ENCODE measurements at regions not wholly inside any gene's neighbourhood (a gene's known extent, or its start where the extent isn't known, plus 50 kb on each side); places are given as distances from the start of the nearest gene placed in this dataset.
"Not testable (repeated sequence)": the region's sequence is repeated elsewhere in the genome, so short reads cannot be mapped to it uniquely, and the experiment has no call there.

DNA sequence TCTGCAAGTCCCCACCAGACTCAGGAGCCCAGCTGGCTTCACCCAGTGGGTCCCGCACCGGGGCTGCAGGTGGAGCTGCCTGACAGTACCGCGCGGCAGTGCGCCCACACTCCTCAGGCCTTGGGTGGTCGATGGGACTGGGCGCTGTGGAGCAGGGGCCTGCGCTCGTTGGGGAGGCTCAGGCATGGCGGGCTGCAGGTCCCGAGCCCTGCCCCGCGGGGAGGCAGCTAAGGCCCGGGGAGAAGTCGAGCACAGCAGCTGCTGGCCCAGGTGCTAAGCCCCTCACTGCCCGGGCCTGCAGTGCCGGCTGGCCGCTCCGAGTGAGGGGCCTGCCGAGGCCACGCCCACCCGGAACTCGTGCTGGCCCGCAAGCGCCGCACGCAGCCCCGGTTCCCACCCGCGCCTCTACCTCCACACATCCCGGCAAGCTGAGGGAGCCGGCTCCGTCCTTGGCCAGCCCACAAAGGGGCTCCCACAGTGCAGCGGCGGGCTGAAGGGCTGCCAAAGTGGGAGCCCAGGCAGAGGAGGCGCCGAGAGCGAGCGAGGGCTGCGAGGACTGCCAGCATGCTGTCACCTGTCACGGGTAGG is 2021.7 kb upstream of the LRRTM1 start:
- H3K4me3 ChIP-seq (ENCODE audit: low read depth in 1 of 2, low read length in 2 of 2); H3K9me3 ChIP-seq (ENCODE audit: control insufficient read depth in 2 of 2, insufficient read depth in 1 of 2, low read depth in 1 of 2, low read length in 1 of 2); H3K27me3 ChIP-seq (ENCODE audit: control insufficient read depth in 1 of 2, insufficient read depth in 2 of 2, low read length in 2 of 2); H3K27ac ChIP-seq (ENCODE audit: low read depth in 2 of 2, low read length in 1 of 2); H3K36me3 ChIP-seq (ENCODE audit: control insufficient read depth in 2 of 2, insufficient read depth in 2 of 2, low read length in 1 of 2); H3K4me1 ChIP-seq (ENCODE audit: control insufficient read depth in 2 of 2, insufficient read depth in 2 of 2, low read length in 1 of 2): not testable (repeated sequence)
- 95 to 98% methylated on average over 37 to 42 of the region's 42 CpGs for WGBS, 2 donors

- H3K4me3 ChIP-seq (ENCODE audit: low read depth in 1 of 2, low read length in 2 of 2), result no peak overlapping the region
- no peaks in the 10 kb centered on the region for H3K27me3 ChIP-seq (ENCODE audit: control insufficient read depth in 1 of 2, insufficient read depth in 2 of 2, low read length in 2 of 2)
- no peaks in the 10 kb centered on the region for H3K9me3 ChIP-seq (ENCODE audit: control insufficient read depth in 2 of 2, insufficient read depth in 1 of 2, low read depth in 1 of 2, low read length in 1 of 2)
- H3K27ac ChIP-seq (ENCODE audit: low read depth in 2 of 2, low read length in 1 of 2), result no peak overlapping the region
- H3K36me3 ChIP-seq (ENCODE audit: control insufficient read depth in 2 of 2, insufficient read depth in 2 of 2, low read length in 1 of 2), result no peaks in the 10 kb centered on the region
- 69% methylated on average over 3 of the region's 3 CpGs for WGBS, 2 donors
- H3K4me1 ChIP-seq (ENCODE audit: control insufficient read depth in 2 of 2, insufficient read depth in 2 of 2, low read length in 1 of 2), result no peaks in the 10 kb centered on the region
Observed at GRCh38 chr2:82320296-82320695, 2015.7 kb upstream of the LRRTM1 start.

GRCh38 chr2:82317012-82317411 is 2012.5 kb upstream of the LRRTM1 start:
- H3K4me1 ChIP-seq (ENCODE audit: control insufficient read depth in 2 of 2, insufficient read depth in 2 of 2, low read length in 1 of 2), result no peaks in the 10 kb centered on the region
- H3K36me3 ChIP-seq (ENCODE audit: control insufficient read depth in 2 of 2, insufficient read depth in 2 of 2, low read length in 1 of 2), result no peaks in the 10 kb centered on the region
- no peak overlapping the region for H3K27ac ChIP-seq (ENCODE audit: low read depth in 2 of 2, low read length in 1 of 2)
- no peaks in the 10 kb centered on the region for H3K27me3 ChIP-seq (ENCODE audit: control insufficient read depth in 1 of 2, insufficient read depth in 2 of 2, low read length in 2 of 2)
- H3K4me3 ChIP-seq (ENCODE audit: low read depth in 1 of 2, low read length in 2 of 2), result no peak overlapping the region
- WGBS, 2 donors, result 28 to 30% methylated on average over 4 of the region's 4 CpGs
- no peaks in the 10 kb centered on the region for H3K9me3 ChIP-seq (ENCODE audit: control insufficient read depth in 2 of 2, insufficient read depth in 1 of 2, low read depth in 1 of 2, low read length in 1 of 2)

DNA sequence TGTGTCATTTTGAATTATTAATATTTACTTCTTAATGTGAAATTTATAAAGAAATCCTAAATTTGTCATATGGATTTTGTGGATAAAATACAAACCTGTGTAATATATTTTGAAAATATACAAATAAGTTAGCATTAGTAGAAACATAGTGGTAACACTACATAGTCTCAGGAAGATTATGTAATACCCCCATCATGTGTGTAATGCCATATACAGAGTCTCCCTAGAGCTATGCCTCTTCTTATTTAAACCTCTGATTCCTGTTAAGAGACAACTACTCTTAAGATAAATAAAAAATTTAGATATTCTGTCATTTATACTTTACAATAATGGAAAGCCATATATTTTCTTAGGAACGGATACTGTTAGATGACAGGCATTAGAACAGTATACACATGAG is 2012.0 kb upstream of the LRRTM1 start:
- Histone ChIP-seq H3K27ac (ENCODE audit: low read depth in 2 of 2, low read length in 1 of 2) (no peak overlapping the region), H3K9me3 (ENCODE audit: control insufficient read depth in 2 of 2, insufficient read depth in 1 of 2, low read depth in 1 of 2, low read length in 1 of 2) (no peaks in the 10 kb centered on the region), H3K27me3 (ENCODE audit: control insufficient read depth in 1 of 2, insufficient read depth in 2 of 2, low read length in 2 of 2) (no peaks in the 10 kb centered on the region), H3K4me1 (ENCODE audit: control insufficient read depth in 2 of 2, insufficient read depth in 2 of 2, low read length in 1 of 2) (no peaks in the 10 kb centered on the region), H3K4me3 (ENCODE audit: low read depth in 1 of 2, low read length in 2 of 2) (no peak overlapping the region), H3K36me3 (ENCODE audit: control insufficient read depth in 2 of 2, insufficient read depth in 2 of 2, low read length in 1 of 2) (no peaks in the 10 kb centered on the region)
- WGBS, 2 donors, result 32 to 37% methylated on average over 1 of the region's 1 CpG

- H3K27ac ChIP-seq (ENCODE audit: low read depth in 2 of 2, low read length in 1 of 2), result no peak overlapping the region
- 40 to 60% methylated on average over 1 of the region's 1 CpG for WGBS, 2 donors
- H3K27me3 ChIP-seq (ENCODE audit: control insufficient read depth in 1 of 2, insufficient read depth in 2 of 2, low read length in 2 of 2), result no peaks in the 10 kb centered on the region
- H3K4me3 ChIP-seq (ENCODE audit: low read depth in 1 of 2, low read length in 2 of 2), result no peak overlapping the region
- no peaks in the 10 kb centered on the region for H3K9me3 ChIP-seq (ENCODE audit: control insufficient read depth in 2 of 2, insufficient read depth in 1 of 2, low read depth in 1 of 2, low read length in 1 of 2)
- no peaks in the 10 kb centered on the region for H3K4me1 ChIP-seq (ENCODE audit: control insufficient read depth in 2 of 2, insufficient read depth in 2 of 2, low read length in 1 of 2)
- H3K36me3 ChIP-seq (ENCODE audit: control insufficient read depth in 2 of 2, insufficient read depth in 2 of 2, low read length in 1 of 2), result no peaks in the 10 kb centered on the region
Observed at GRCh38 chr2:82314836-82315472, 2010.4 kb upstream of the LRRTM1 start.

- no peak overlapping the region for H3K4me3 ChIP-seq (ENCODE audit: low read depth in 1 of 2, low read length in 2 of 2)
- H3K27ac ChIP-seq (ENCODE audit: low read depth in 2 of 2, low read length in 1 of 2), result no peak overlapping the region
- no peaks in the 10 kb centered on the region for H3K9me3 ChIP-seq (ENCODE audit: control insufficient read depth in 2 of 2, insufficient read depth in 1 of 2, low read depth in 1 of 2, low read length in 1 of 2)
Observed at GRCh38 chr2:82307511-82307910, 2003.0 kb upstream of the LRRTM1 start.

GRCh38 chr2:82301506-82301905 is 1997.0 kb upstream of the LRRTM1 start:
- Histone ChIP-seq H3K36me3 (ENCODE audit: control insufficient read depth in 2 of 2, insufficient read depth in 2 of 2, low read length in 1 of 2) (no peaks in the 10 kb centered on the region), H3K4me3 (ENCODE audit: low read depth in 1 of 2, low read length in 2 of 2) (no peak overlapping the region), H3K9me3 (ENCODE audit: control insufficient read depth in 2 of 2, insufficient read depth in 1 of 2, low read depth in 1 of 2, low read length in 1 of 2) (peaks cover 2 to 9% of the 10 kb centered on the region in 2 donors), H3K27me3 (ENCODE audit: control insufficient read depth in 1 of 2, insufficient read depth in 2 of 2, low read length in 2 of 2) (no peaks in the 10 kb centered on the region), H3K4me1 (ENCODE audit: control insufficient read depth in 2 of 2, insufficient read depth in 2 of 2, low read length in 1 of 2) (no peaks in the 10 kb centered on the region), H3K27ac (ENCODE audit: low read depth in 2 of 2, low read length in 1 of 2) (no peak overlapping the region)
- WGBS, 2 donors, result 79 to 82% methylated on average over 5 of the region's 5 CpGs

More at GRCh38 chr2:82307511-82307910, 2003.0 kb upstream of the LRRTM1 start:
- H3K36me3 ChIP-seq (ENCODE audit: control insufficient read depth in 2 of 2, insufficient read depth in 2 of 2, low read length in 1 of 2), result no peaks in the 10 kb centered on the region
- no peaks in the 10 kb centered on the region for H3K27me3 ChIP-seq (ENCODE audit: control insufficient read depth in 1 of 2, insufficient read depth in 2 of 2, low read length in 2 of 2)
- no peaks in the 10 kb centered on the region for H3K4me1 ChIP-seq (ENCODE audit: control insufficient read depth in 2 of 2, insufficient read depth in 2 of 2, low read length in 1 of 2)

GRCh38 chr2:82289446-82289845 is 1984.9 kb upstream of the LRRTM1 start:
- WGBS, 2 donors, result 78% methylated on average over 1 of the region's 1 CpG
- no peak overlapping the region for H3K4me3 ChIP-seq (ENCODE audit: low read depth in 1 of 2, low read length in 2 of 2)
- no peaks in the 10 kb centered on the region for H3K4me1 ChIP-seq (ENCODE audit: control insufficient read depth in 2 of 2, insufficient read depth in 2 of 2, low read length in 1 of 2)
- H3K27ac ChIP-seq (ENCODE audit: low read depth in 2 of 2, low read length in 1 of 2), result no peak overlapping the region
- no peaks in the 10 kb centered on the region for H3K9me3 ChIP-seq (ENCODE audit: control insufficient read depth in 2 of 2, insufficient read depth in 1 of 2, low read depth in 1 of 2, low read length in 1 of 2)
- H3K27me3 ChIP-seq (ENCODE audit: control insufficient read depth in 1 of 2, insufficient read depth in 2 of 2, low read length in 2 of 2), result no peaks in the 10 kb centered on the region
- no peaks in the 10 kb centered on the region for H3K36me3 ChIP-seq (ENCODE audit: control insufficient read depth in 2 of 2, insufficient read depth in 2 of 2, low read length in 1 of 2)

GRCh38 chr2:82283075-82283474 is 1978.5 kb upstream of the LRRTM1 start:
- H3K4me3 ChIP-seq (ENCODE audit: low read depth in 1 of 2, low read length in 2 of 2), result no peak overlapping the region
- H3K4me1 ChIP-seq (ENCODE audit: control insufficient read depth in 2 of 2, insufficient read depth in 2 of 2, low read length in 1 of 2), result no peaks in the 10 kb centered on the region
- H3K9me3 ChIP-seq (ENCODE audit: control insufficient read depth in 2 of 2, insufficient read depth in 1 of 2, low read depth in 1 of 2, low read length in 1 of 2), result no peaks in the 10 kb centered on the region
- no peak overlapping the region for H3K27ac ChIP-seq (ENCODE audit: low read depth in 2 of 2, low read length in 1 of 2)
- no peaks in the 10 kb centered on the region for H3K27me3 ChIP-seq (ENCODE audit: control insufficient read depth in 1 of 2, insufficient read depth in 2 of 2, low read length in 2 of 2)
- WGBS, 2 donors, result 79 to 90% methylated on average over 2 of the region's 2 CpGs
- H3K36me3 ChIP-seq (ENCODE audit: control insufficient read depth in 2 of 2, insufficient read depth in 2 of 2, low read length in 1 of 2), result no peaks in the 10 kb centered on the region

Measured in esophagus (tissue), 2 donors.